GM23248 (cell line): ENCODE measurements at regions not wholly inside any gene's neighbourhood (a gene's known extent, or its start where the extent isn't known, plus 50 kb on each side); places are given as distances from the start of the nearest gene placed in this dataset.
"Not testable (repeated sequence)": the region's sequence is repeated elsewhere in the genome, so short reads cannot be mapped to it uniquely, and the experiment has no call there.

Source experiments
- EZH2 ChIP-seq: fragments of 200-600 bp; sonication (generic); IDR thresholded peaks from 2 replicates; pipeline ENCODE4 v1.6.1; 2018; ENCODE audit warnings: antibody characterized with exemption, mild to moderate bottlenecking; ENCODE audit not compliant: insufficient read depth, poor library complexity, severe bottlenecking
- EZH2phosphoT487 ChIP-seq: fragments of 200-600 bp; sonication (generic); IDR thresholded peaks from 2 replicates; pipeline ENCODE4 v1.6.1; 2018; ENCODE audit warnings: antibody characterized with exemption, moderate library complexity, mild to moderate bottlenecking, low read depth; ENCODE audit not compliant: insufficient read depth

DNA sequence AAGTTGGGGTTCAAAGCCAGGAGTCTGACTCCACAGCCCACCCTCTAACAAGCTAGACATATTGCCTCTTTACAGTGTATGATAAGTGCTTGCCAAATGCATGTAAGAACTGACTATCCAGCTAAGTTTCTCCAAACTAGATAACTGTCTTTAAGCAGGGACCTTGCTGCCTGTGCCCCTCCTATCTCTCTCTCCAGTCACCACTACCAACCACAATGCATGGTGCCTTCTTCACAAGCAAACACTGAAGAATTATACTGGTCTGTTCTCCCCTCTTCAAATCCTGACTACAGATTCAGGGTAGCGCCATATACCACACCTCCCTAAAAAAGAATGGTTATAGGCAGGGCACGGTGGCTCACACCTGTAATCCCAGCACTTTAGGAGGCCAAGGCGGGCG lies 55.3 kb upstream of the WIPF3 start:
- not testable (repeated sequence) for TF ChIP-seq EZH2phosphoT487, EZH2
